DOHH2 (cell line): ENCODE measurements at regions not wholly inside any gene's neighbourhood (a gene's known extent, or its start where the extent isn't known, plus 50 kb on each side); places are given as distances from the start of the nearest gene placed in this dataset.

Source experiments
- H3F3A ChIP-seq: fragments of 200-600 bp; sonication (generic), shearing (Covaris generic); 2 replicates; pipeline ENCODE4 v1.6.0; 2016; ENCODE audit warnings: antibody characterized with exemption, mild to moderate bottlenecking; ENCODE audit not compliant: control insufficient read depth, insufficient read depth
- H3K27ac ChIP-seq: fragments of 200-600 bp; sonication (generic); 2 replicates; pipeline ENCODE4 v1.5.1; 2014; ENCODE audit warnings: low read depth, mild to moderate bottlenecking, low read length, moderate library complexity
- H3K27me3 ChIP-seq: fragments of 200-600 bp; sonication (generic); 2 replicates; pipeline ENCODE4 v1.6.1; 2014; ENCODE audit warnings: mild to moderate bottlenecking, low read length, mixed read lengths; ENCODE audit not compliant: control insufficient read depth
- H3K36me3 ChIP-seq: fragments of 200-600 bp; sonication (generic); 2 replicates; pipeline ENCODE4 v1.6.1; 2014; ENCODE audit warnings: mild to moderate bottlenecking, low read length, moderate library complexity, mixed read lengths; ENCODE audit not compliant: control insufficient read depth
- H3K4me1 ChIP-seq: fragments of 200-600 bp; sonication (generic); 2 replicates; pipeline ENCODE4 v1.6.1; 2014; ENCODE audit warnings: mild to moderate bottlenecking, low read length, mixed read lengths; ENCODE audit not compliant: control insufficient read depth
- H3K4me2 ChIP-seq: fragments of 200-600 bp; sonication (generic); 2 replicates; pipeline ENCODE4 v1.6.0; 2014; ENCODE audit warnings: mild to moderate bottlenecking, low read length, moderate library complexity
- H3K4me3 ChIP-seq: fragments of 200-600 bp; sonication (generic); 2 replicates; pipeline ENCODE4 v1.5.1; 2014; ENCODE audit warnings: mild to moderate bottlenecking, low read length, mixed read lengths
- H3K79me2 ChIP-seq: fragments of 200-600 bp; sonication (generic); 2 replicates; pipeline ENCODE4 v1.6.1; 2014; ENCODE audit warnings: mild to moderate bottlenecking, low read length, mixed read lengths; ENCODE audit not compliant: control insufficient read depth
- H3K9me2 ChIP-seq: fragments of 200-600 bp; sonication (generic); replicated peaks from 2 replicates; pipeline ENCODE4 v1.6.1; 2014; ENCODE audit warnings: mild to moderate bottlenecking, low read length, mixed read lengths; ENCODE audit not compliant: control insufficient read depth
- H3K9me3 ChIP-seq: fragments of 200-600 bp; sonication (generic); 2 replicates; pipeline ENCODE4 v1.6.1; 2014; ENCODE audit warnings: antibody characterized with exemption, low read length, mixed read lengths; ENCODE audit not compliant: control insufficient read depth, insufficient read depth
- H4K20me1 ChIP-seq: fragments of 200-600 bp; sonication (generic); 2 replicates; pipeline ENCODE4 v1.6.0; 2014; ENCODE audit warnings: low read depth, mild to moderate bottlenecking, antibody characterized with exemption, low read length, moderate library complexity; ENCODE audit not compliant: control insufficient read depth, insufficient read depth
- EZH2phosphoT487 ChIP-seq: fragments of 200-600 bp; sonication (generic); IDR thresholded peaks from 2 replicates; pipeline ENCODE4 v1.6.1; 2017; ENCODE audit warnings: borderline replicate concordance, mild to moderate bottlenecking, antibody characterized with exemption, low read length, moderate library complexity, mixed read lengths
- TF ChIP-seq, protein P1 (sequence below): fragments of 200-600 bp; sonication (generic); IDR thresholded peaks from one replicate; pipeline ENCODE4 v1.5.1; 2014; ENCODE audit warnings: antibody characterized with exemption, mild to moderate bottlenecking, low read depth, low read length; ENCODE audit not compliant: poor library complexity, severe bottlenecking

- Histone ChIP-seq H3K4me2 (no peak overlapping the region), H3F3A (no peaks in the 10 kb centered on the region), H3K4me1 (no peaks in the 10 kb centered on the region), H3K79me2 (no peaks in the 10 kb centered on the region), H3K9me2 (no peaks in the 10 kb centered on the region), H3K9me3 (no peaks in the 10 kb centered on the region), H3K36me3 (no peaks in the 10 kb centered on the region), H3K4me3 (no peak overlapping the region), H4K20me1 (no peaks in the 10 kb centered on the region), H3K27ac (no peak overlapping the region), H3K27me3 (no peaks in the 10 kb centered on the region)
- TF ChIP-seq EZH2phosphoT487: no peak
- TF ChIP-seq, protein P1, sequence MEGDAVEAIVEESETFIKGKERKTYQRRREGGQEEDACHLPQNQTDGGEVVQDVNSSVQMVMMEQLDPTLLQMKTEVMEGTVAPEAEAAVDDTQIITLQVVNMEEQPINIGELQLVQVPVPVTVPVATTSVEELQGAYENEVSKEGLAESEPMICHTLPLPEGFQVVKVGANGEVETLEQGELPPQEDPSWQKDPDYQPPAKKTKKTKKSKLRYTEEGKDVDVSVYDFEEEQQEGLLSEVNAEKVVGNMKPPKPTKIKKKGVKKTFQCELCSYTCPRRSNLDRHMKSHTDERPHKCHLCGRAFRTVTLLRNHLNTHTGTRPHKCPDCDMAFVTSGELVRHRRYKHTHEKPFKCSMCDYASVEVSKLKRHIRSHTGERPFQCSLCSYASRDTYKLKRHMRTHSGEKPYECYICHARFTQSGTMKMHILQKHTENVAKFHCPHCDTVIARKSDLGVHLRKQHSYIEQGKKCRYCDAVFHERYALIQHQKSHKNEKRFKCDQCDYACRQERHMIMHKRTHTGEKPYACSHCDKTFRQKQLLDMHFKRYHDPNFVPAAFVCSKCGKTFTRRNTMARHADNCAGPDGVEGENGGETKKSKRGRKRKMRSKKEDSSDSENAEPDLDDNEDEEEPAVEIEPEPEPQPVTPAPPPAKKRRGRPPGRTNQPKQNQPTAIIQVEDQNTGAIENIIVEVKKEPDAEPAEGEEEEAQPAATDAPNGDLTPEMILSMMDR: peak; percentile 56
Measured at GRCh38 chr14:82855912-82856391, 1322.3 kb upstream of the SEL1L start.

- TF ChIP-seq EZH2phosphoT487: no peak
- TF ChIP-seq, protein P1: no peak
- Histone ChIP-seq H3K9me3 (no peaks in the 10 kb centered on the region), H3K4me1 (no peaks in the 10 kb centered on the region), H3K4me3 (no peak overlapping the region), H3K27me3 (no peaks in the 10 kb centered on the region), H3K9me2 (no peaks in the 10 kb centered on the region), H3F3A (no peaks in the 10 kb centered on the region), H3K4me2 (no peak overlapping the region), H3K27ac (no peak overlapping the region), H4K20me1 (no peaks in the 10 kb centered on the region), H3K79me2 (no peaks in the 10 kb centered on the region), H3K36me3 (no peaks in the 10 kb centered on the region)
Measured at GRCh38 chr14:82861313-82861712, 1327.7 kb upstream of the SEL1L start.

DNA sequence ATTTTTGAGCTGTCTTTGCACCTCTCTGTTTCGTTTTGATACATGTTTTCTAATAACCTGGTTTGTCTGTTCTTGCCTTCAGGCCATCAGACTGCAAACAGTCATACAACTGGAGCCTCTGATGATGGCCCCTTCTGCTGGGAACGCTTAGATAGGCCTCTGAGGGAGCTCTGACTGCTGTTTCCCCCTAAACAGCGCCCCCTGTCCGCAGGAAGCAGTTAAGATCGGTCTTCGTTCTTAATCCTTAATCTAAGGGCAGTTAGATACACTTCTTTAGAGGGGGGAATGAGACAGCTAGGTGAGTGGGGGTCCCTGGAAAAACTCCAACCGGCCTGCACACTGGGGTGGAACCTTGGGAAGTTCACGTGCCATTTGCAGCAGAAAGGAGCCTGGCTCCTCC is 1338.8 kb upstream of the SEL1L start:
- TF ChIP-seq, protein P1: peak; percentile 43
- TF ChIP-seq EZH2phosphoT487: no peak
- H3K9me2 ChIP-seq: no peaks in the 10 kb centered on the region

DNA sequence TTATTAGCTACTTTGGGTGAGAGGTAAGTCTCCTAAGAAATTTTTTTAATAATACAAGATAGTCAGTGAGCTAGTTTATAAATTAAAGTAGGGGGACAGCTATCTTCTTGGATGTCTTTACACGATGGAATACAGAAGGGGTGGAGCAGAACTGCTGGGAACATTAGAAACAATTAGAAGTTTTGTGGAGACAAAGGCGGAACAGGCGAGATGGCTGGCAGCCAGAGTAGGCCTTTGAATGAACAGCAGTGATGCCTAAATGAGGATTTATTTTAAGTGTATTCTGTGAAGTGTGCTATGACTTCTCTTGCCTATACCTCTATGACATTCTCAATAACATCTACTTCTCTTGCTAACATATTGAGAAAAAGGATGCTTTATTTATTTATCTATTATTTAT is 1345.3 kb upstream of the SEL1L start:
- H3K27ac ChIP-seq: no peak overlapping the region
- no peaks in the 10 kb centered on the region for H3K27me3 ChIP-seq
- H3K9me3 ChIP-seq: no peaks in the 10 kb centered on the region
- no peaks in the 10 kb centered on the region for H3K36me3 ChIP-seq
- H3K4me3 ChIP-seq: no peak overlapping the region
- no peaks in the 10 kb centered on the region for H3K4me1 ChIP-seq
- H3K9me2 ChIP-seq: no peaks in the 10 kb centered on the region
- no peaks in the 10 kb centered on the region for H4K20me1 ChIP-seq
- TF ChIP-seq EZH2phosphoT487: no peak
- TF ChIP-seq, protein P1: no peak
- no peak overlapping the region for H3K4me2 ChIP-seq
- no peaks in the 10 kb centered on the region for H3F3A ChIP-seq
- H3K79me2 ChIP-seq: no peaks in the 10 kb centered on the region

More for the DNA sequence above, 1338.8 kb upstream of the SEL1L start:
- H3K4me3 ChIP-seq: no peak overlapping the region
- H4K20me1 ChIP-seq: no peaks in the 10 kb centered on the region
- no peaks in the 10 kb centered on the region for H3K4me1 ChIP-seq
- no peaks in the 10 kb centered on the region for H3K36me3 ChIP-seq
- H3F3A ChIP-seq: no peaks in the 10 kb centered on the region
- H3K4me2 ChIP-seq: no peak overlapping the region
- no peaks in the 10 kb centered on the region for H3K9me3 ChIP-seq
- no peaks in the 10 kb centered on the region for H3K79me2 ChIP-seq
- H3K27me3 ChIP-seq: no peaks in the 10 kb centered on the region
- H3K27ac ChIP-seq: no peak overlapping the region
